ENCODE measurements at regions not wholly inside any gene's neighbourhood (a gene's known extent, or its start where the extent isn't known, plus 50 kb on each side); places are given as distances from the start of the nearest gene placed in this dataset.

DNA sequence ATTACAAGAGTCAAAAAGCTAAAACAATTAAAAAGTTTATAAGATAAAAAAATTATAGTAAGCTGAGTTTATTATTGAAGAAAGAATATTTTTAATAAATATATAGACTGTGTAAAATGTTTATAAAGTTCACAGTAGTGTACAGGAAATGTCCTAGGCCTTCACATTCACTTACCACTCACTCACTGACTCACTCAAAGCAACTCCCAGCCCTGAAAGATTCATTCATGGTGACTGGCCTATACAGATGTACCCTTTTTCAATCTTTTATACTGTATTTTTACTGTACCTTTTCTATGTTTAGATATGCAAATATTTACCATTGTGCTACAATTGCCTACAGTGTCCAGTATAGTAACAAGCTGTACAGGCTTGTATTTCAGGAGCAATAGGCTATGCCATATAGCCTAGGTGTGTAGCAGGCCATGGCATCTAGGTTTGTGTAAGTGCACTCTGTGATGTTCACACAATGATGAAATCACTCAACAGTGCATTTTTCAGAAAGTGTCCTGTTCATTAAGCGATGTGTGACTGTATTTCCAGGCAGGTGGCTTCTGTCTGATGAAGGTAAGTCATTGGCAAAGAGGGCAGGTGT, 130.2 kb downstream of the BTBD3 start:
- TF ChIP-seq, protein P1, sequence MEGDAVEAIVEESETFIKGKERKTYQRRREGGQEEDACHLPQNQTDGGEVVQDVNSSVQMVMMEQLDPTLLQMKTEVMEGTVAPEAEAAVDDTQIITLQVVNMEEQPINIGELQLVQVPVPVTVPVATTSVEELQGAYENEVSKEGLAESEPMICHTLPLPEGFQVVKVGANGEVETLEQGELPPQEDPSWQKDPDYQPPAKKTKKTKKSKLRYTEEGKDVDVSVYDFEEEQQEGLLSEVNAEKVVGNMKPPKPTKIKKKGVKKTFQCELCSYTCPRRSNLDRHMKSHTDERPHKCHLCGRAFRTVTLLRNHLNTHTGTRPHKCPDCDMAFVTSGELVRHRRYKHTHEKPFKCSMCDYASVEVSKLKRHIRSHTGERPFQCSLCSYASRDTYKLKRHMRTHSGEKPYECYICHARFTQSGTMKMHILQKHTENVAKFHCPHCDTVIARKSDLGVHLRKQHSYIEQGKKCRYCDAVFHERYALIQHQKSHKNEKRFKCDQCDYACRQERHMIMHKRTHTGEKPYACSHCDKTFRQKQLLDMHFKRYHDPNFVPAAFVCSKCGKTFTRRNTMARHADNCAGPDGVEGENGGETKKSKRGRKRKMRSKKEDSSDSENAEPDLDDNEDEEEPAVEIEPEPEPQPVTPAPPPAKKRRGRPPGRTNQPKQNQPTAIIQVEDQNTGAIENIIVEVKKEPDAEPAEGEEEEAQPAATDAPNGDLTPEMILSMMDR (IDR thresholded peaks at IDR 0.05; ENCODE audit: low read depth, low read length) = no peak
- H3K4me3 ChIP-seq (ENCODE audit: low read depth, low read length) = no peak overlapping the region

DNA sequence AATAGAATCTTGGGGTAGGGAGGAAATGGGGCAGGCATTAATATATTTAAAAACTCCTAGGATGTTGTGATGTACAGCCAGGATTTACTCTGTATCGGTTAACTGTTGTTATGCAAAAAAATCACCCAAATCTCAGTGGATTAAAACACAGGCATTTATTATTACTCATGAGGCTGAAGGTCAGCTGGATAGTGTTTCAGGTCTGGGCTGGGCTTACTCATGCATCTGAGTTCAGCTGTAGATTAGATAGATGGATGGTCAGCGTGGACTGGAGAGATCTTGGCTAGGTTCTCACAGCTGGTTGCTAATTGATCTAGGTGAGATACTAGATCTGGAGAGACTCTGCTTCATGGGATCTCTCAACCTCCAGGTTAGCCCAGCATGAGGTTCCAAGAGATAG, 131.4 kb downstream of the BTBD3 start:
- TF ChIP-seq, protein P1 (IDR thresholded peaks at IDR 0.05; ENCODE audit: low read depth, low read length) = no peak
- no peak overlapping the region for H3K4me3 ChIP-seq (ENCODE audit: low read depth, low read length)

DNA sequence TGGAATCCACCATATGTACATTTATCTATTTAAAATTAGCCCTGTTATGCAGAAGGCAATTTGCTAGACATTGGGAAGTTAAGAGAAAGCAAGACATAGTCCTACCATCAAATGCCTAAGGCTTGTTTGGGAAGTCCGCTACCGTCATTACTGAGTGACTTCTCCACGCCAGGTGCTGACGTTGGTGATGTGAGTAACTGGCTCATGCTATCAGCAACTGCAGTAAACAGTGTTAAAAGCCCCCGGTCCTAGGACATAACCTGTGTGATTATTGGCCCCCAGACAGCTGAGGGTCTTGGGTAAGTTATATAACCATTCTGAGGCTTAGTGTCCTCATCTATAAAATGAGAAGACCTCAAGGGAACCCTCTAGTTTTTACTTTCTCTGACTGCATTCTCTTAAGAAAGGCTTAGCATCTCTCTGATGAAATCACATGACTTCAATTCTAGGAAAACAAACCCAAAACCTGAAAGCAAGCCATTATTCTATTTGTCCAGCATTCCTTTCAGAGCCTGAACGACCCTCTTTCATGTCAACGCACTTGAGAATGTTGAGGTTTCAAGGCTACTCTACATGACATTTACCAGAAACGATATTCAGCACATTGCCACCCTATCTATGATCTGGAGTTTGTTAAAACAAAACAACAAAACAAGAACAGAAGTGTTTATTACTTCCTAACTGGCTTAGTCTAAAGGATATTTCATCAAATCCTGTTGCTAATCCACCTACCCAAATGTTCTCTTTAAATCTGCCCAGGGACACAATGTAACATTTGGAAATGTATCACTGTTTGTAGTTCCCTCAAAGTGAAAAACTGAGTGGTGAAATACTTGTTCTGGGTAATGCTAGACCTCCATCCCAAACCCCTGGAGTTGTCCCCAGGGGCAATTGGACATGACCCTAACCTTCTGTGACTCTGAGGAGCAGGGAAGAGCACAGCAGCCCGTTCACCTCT, 133.8 kb downstream of the BTBD3 start:
- TF ChIP-seq, protein P1 (IDR thresholded peaks at IDR 0.05; ENCODE audit: low read depth, low read length) = no peak
- H3K4me3 ChIP-seq (ENCODE audit: low read depth, low read length) = no peak overlapping the region

DNA sequence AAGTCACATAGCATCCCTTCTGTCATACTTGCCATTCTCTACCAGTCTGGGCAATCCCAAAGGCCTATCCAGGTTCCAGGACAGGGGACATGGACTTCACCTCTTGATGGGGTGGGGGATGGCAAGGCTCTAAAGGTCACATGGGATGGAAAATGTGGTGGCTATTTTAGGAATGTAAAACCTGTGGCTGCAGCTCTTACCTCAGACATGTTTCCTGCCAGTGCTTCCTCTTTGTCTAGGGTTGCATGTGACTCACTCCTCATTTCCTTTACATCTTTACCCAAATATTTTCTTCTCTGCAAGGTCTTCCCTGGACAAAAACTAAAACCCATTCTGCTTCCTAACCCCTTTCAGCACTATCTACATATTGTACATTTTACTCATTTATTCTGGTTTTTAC, 135.7 kb downstream of the BTBD3 start:
- TF ChIP-seq, protein P1 (IDR thresholded peaks at IDR 0.05; ENCODE audit: low read depth, low read length) = no peak
- H3K4me3 ChIP-seq (ENCODE audit: low read depth, low read length) = no peak overlapping the region

DNA sequence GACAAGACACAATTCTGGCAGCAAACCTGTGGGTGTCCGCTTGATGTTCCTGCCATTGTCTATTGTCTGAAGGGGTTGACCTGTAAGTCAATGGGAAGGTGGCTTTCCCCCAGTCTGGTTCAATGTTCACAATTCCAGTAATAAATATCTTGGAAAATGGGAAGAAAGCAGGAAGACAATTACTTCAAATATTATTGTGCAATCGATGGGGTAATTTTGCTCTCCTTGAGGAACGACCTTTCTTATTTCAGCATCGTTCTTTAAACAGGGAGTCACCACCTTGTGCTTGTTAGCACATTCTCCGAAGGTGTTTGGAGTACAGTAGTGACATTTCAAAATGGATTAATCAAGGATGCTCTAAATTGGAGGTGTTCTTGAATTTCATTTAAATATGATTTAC, 136.9 kb downstream of the BTBD3 start:
- TF ChIP-seq, protein P1 (IDR thresholded peaks at IDR 0.05; ENCODE audit: low read depth, low read length) = no peak
- H3K4me3 ChIP-seq (ENCODE audit: low read depth, low read length) = no peak overlapping the region

DNA sequence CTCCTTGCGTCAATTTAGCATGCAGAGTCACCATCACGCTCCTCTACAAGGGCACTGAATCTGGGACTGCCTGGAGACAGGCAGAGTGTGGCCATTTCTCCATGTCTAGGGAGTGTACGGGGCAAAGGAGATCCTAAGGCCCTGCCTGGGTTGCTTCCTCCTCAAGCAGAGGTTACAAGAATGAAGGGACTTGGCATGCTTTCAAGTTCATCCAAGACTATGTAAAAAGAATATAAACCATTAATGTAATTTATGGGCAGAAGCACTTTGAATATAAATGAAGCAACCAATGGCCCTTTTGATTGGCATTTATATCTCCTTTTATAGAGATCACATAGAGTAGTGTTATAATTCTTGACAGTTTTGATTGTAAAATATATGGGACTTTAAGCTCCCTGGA, 137.5 kb downstream of the BTBD3 start:
- TF ChIP-seq, protein P1 (IDR thresholded peaks at IDR 0.05; ENCODE audit: low read depth, low read length) = no peak
- no peak overlapping the region for H3K4me3 ChIP-seq (ENCODE audit: low read depth, low read length)

DNA sequence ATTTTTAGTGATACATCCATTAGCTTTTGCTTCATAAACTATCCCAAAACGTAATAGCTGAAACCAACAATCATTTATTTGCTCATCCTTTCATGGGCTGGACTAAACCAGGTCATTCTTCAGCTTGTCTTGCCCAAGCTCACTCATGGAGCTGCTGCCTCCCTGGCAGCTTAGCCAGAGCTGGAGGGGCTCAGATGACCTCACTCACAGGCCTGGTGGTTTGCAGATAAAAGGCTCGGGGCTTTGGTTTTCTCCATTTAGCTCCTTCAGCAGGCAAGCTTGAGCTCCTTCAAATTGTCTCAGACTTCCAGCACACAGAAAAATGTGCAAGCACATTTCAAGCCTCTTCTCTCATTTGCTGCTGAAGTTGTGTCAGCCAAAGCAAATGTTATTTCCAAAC, 139.1 kb downstream of the BTBD3 start:
- H3K4me3 ChIP-seq (ENCODE audit: low read depth, low read length) = no peak overlapping the region
- TF ChIP-seq, protein P1 (IDR thresholded peaks at IDR 0.05; ENCODE audit: low read depth, low read length) = no peak
